T-helper 2 cell treated with Interferon-gamma antibody and Interleukin-4, amounts not matched to agents 100 ng/mL and 5 ng/mL, for 36 hours (primary cell): ENCODE measurements at regions not wholly inside any gene's neighbourhood (a gene's known extent, or its start where the extent isn't known, plus 50 kb on each side); places are given as distances from the start of the nearest gene placed in this dataset.

Experiments used
- intact Hi-C: fragments of 100-400 bp; cut with micrococcal nuclease; formaldehyde crosslinking; loops from one replicate; pipeline ENCODE4 v1.15.1; 2023

- intact Hi-C loops: no loop called here
Measured at GRCh38 chr4:137333031-137333430, 199.3 kb downstream of the PCDH18 start.

- intact Hi-C loops: no loop called here
Measured at GRCh38 chr4:137312257-137312656, 220.0 kb downstream of the PCDH18 start.

DNA sequence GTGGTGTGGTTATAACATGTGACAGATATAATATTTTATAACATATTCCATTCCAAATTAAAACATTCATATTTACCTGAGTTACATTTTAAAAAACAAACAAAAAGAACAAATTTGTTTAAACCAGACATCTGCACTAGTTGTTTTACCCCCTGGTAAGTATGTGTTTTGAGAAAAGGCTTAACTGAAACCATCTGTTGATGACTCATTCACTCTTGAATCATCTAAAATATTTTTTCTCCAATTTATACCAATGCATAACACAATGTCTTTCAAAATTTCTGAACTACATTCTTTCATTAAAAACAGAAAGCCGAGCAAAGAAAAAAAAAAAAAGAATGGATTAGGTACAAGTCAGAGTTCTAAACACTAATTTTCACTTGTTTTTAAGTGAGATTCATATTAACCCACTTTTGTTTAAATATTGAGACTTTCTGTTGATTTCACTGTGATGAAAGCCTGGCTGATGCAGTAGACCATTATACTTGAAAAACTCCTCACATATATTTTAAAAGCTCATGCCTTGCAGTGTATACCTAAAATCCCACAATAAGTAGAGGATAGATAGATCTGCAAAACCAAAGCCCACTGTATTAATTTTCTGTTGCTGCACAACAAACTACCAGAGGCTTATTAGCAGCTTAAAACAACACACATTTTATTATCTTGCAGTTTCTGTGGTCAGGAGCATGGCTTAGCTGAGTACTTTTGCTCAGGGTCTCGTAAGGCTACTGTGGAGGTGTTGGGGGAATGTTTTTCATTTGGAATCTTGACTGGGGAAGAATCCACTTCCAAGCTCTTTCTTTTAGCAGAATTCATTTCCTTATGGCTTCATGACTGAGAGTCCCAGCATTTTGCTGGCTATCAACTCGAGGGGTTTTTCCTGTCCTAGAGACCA, 221.5 kb downstream of the PCDH18 start:
- intact Hi-C loops: no loop called here

DNA sequence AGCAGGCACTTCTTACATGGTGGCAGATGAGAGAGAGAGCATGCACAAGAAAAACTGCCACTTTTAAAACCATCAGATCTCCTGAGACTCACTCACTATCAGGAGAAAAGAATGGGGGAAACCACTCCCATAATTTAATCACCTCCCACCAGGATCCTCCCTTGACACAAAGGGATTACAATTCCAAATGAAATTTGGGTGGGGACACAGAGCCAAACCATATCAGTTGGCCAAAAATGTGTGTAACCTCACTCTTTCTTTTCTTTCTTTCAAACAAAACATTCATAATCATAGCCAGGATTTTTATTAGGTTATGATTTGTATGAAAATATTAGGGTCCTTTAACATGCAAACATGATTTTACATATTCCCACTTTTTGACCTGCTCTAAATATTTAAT, 222.1 kb downstream of the PCDH18 start:
- intact Hi-C loops: no loop called here

DNA sequence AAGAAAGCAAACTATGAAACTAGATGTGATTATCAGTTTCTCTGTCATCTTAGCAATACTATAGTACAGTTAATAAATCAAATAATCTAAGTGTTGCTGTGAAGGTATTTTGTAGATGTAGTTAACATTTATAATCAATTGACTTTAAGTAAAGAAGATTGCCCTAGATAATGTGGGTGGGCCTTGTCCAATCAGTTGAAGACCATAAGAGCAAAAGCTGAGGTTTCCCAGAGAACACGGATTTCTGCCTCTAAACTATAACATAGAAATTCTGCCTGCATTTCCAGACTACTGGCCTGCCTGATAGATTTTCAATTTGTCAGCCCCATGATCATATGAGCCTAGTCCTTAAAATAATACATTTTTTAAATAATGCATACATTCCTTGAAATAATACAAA, 222.9 kb downstream of the PCDH18 start:
- intact Hi-C loops: no loop called here

DNA sequence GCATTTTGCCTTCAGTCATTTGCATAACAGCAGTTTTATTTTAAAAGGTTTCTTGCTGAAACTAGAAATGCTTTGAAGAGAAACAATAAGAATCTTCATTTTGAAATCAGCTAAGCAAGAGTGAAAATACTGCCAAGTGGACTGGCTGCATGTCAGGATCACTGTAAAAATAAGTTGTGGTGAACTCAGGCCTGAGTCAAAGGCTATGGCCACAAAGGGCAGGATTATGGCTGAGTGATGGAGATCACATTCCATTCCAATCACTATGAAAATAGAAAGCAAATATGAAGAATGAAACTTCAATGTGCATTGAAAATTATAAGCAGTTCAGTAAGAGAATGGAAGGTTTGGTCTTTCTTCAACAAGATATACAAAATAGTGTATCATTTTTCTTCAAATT, 224.5 kb downstream of the PCDH18 start:
- intact Hi-C loops: no loop called here

- intact Hi-C loops: no loop called here
Measured at GRCh38 chr4:137300776-137301175, 231.5 kb downstream of the PCDH18 start.

- intact Hi-C loops: no loop called here
Measured at GRCh38 chr4:137299281-137299680, 233.0 kb downstream of the PCDH18 start.

DNA sequence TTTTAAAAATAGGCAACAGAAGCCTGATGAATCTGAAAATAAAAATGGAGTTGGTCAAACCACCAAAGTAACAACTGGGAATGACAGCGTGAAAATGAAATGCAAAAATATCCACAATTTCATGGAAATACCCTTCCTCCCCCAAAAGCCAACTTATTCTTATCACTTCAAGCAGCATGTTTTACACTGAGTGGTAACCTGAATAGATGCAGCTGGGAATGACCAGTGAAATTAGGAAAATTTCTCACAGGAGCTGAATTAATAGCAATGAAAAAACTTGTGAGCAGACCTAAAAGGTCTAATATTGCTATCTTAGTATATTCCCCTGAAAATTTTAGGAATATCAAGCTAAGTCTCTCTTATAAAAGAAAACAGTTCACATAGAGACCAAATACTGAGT, 239.0 kb downstream of the PCDH18 start:
- intact Hi-C loops: no loop called here

DNA sequence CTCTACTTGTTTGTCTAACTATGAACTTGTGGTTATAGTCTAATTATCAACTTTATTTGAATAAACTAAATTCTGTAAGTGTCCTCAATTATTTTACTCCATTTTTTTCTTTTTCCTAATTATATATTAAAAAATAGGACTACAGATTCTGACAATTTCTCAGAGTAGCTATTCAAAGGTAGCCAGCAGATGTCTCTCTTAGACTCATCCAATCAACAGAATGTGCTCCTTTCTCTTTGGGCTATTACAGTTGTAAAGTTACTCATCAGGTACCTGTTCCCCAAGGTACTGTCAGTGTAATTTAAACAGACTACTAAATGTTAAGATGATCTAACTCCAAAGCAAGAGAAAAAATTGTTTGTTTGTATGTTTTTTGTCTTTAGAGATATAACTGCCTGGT, 248.6 kb downstream of the PCDH18 start:
- intact Hi-C loops: no loop called here

- intact Hi-C loops: no loop called here
Measured at GRCh38 chr4:137278431-137278830, 253.9 kb downstream of the PCDH18 start.

DNA sequence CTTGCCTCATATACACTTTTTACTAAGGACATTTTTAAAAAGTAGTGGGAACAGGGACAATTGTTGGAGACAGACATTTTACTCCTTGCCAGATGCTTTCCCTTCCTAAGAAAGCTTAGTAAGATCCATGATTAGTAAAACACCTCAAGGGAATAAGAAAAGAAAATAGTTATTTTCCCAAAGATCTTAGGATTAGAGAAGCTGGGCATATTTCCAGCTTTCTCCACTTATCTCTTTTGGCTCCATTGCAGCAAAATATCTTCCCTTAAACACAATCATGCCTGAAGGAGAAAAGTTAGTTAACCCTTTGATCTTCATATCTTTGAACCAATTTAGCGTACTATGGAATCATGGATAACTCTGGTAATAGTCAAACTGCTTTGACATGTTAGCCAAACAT, 257.9 kb downstream of the PCDH18 start:
- intact Hi-C loops: no loop called here

- intact Hi-C loops: no loop called here
Measured at GRCh38 chr4:137267024-137267423, 265.3 kb downstream of the PCDH18 start.

GRCh38 chr4:137266511-137266910, 265.8 kb downstream of the PCDH18 start:
- intact Hi-C loops: no loop called here

- intact Hi-C loops: no loop called here
Measured at GRCh38 chr4:137263206-137263605, 269.1 kb downstream of the PCDH18 start.

GRCh38 chr4:137253949-137254348, 278.3 kb downstream of the PCDH18 start:
- intact Hi-C loops: no loop called here

DNA sequence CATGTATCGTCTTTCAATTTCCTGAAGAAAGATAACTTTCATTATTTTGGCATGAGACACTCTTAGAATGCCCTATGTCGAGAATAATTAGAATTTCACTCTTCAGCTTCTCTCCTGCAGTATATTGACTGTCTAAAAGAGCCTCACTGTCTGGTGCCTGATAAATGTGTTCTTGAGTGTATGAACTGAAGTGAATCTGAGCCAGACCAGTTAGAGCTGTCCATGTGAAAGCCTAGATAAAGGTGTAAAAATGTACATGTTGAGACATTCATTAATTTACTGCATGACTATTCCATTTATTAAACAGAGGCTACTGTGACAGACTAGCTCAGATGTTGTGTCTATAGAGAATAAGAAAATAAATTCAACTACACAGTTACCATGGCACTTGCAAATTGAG, 283.2 kb downstream of the PCDH18 start:
- intact Hi-C loops: no loop called here

GRCh38 chr4:137238456-137239162, 293.7 kb downstream of the PCDH18 start:
- intact Hi-C loops: no loop called here

GRCh38 chr4:137226900-137227299, 305.4 kb downstream of the PCDH18 start:
- intact Hi-C loops: no loop called here

DNA sequence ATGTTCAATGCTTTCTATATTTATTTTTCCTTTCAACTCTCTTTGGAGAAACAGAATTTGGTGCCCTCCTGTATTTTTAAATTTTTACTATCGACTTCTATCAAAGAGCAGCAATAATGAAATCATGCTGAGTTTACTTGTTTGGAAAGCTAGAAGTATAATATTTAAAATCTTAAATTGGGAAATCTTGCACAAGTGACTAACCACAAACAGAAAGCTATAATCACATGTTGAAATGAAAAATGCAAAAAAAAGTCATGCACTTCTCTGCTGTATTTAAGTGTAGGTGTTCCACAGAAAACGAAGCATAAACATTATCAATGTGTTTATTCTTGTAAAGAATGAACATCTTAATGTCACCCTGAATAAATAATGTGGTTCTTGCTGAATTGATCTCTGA, 306.1 kb downstream of the PCDH18 start:
- intact Hi-C loops: no loop called here

- intact Hi-C loops: no loop called here
Measured at GRCh38 chr4:137213372-137214173, 318.7 kb downstream of the PCDH18 start.

GRCh38 chr4:137212601-137213000, 319.7 kb downstream of the PCDH18 start:
- intact Hi-C loops: no loop called here
